DND-41 (cell line): ENCODE measurements at regions not wholly inside any gene's neighbourhood (a gene's known extent, or its start where the extent isn't known, plus 50 kb on each side); places are given as distances from the start of the nearest gene placed in this dataset.

ENCODE experiments used
- CTCF ChIP-seq: IDR thresholded peaks from 2 replicates; pipeline ENCODE4 v1.5.1; 2012; ENCODE audit warnings: borderline replicate concordance, low read length, moderate library complexity, mild to moderate bottlenecking; ENCODE audit not compliant: poor library complexity, severe bottlenecking; ENCODE audit errors: extremely low read depth
- EZH2 ChIP-seq: IDR thresholded peaks from 3 replicates; pipeline ENCODE4 v1.6.1; 2012; ENCODE audit warnings: borderline replicate concordance, low read depth, mild to moderate bottlenecking, moderate library complexity, low read length, inconsistent platforms; ENCODE audit not compliant: severe bottlenecking

GRCh38 chr6:149140910-149141290 is 176.6 kb upstream of the TAB2 start:
- TF ChIP-seq CTCF (no peak), EZH2 (no peak)
